GM12875 (cell line): ENCODE measurements at regions not wholly inside any gene's neighbourhood (a gene's known extent, or its start where the extent isn't known, plus 50 kb on each side); places are given as distances from the start of the nearest gene placed in this dataset.

ENCODE experiments used
- H3K4me3 ChIP-seq: one replicate; pipeline ENCODE4 v1.5.1; 2011; ENCODE audit warnings: low read depth, low read length, control low read depth
- TF ChIP-seq, protein P1 (sequence below): IDR thresholded peaks from 2 replicates; pipeline ENCODE4 v1.5.1; 2011; ENCODE audit warnings: low read depth, mild to moderate bottlenecking, control low read depth, inconsistent platforms, low read length, moderate library complexity, borderline replicate concordance; ENCODE audit not compliant: insufficient read depth

DNA sequence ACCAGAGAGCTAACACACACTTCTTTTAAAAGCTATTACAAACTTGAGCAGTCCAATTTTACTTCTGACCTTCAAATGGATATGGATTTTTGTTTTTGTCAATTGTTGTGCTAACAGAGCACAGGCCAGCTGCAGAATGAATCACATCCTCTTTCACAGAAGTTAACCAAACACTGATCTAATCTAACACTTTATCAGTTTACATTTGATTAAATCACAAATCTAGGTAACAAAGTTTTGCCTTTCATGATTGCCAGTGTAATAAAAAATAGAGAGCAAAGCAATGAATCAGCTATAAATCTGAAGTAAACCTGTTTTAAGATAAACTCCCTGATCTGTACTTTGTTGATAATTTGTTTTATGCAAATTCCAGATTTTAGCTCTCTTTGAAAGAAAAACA is 273.1 kb upstream of the RGS6 start:
- H3K4me3 ChIP-seq, result no peak overlapping the region
- TF ChIP-seq, protein P1, sequence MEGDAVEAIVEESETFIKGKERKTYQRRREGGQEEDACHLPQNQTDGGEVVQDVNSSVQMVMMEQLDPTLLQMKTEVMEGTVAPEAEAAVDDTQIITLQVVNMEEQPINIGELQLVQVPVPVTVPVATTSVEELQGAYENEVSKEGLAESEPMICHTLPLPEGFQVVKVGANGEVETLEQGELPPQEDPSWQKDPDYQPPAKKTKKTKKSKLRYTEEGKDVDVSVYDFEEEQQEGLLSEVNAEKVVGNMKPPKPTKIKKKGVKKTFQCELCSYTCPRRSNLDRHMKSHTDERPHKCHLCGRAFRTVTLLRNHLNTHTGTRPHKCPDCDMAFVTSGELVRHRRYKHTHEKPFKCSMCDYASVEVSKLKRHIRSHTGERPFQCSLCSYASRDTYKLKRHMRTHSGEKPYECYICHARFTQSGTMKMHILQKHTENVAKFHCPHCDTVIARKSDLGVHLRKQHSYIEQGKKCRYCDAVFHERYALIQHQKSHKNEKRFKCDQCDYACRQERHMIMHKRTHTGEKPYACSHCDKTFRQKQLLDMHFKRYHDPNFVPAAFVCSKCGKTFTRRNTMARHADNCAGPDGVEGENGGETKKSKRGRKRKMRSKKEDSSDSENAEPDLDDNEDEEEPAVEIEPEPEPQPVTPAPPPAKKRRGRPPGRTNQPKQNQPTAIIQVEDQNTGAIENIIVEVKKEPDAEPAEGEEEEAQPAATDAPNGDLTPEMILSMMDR, result no peak

GRCh38 chr14:71661441-71661840 is 270.8 kb upstream of the RGS6 start:
- TF ChIP-seq, protein P1, result no peak
- no peak overlapping the region for H3K4me3 ChIP-seq

GRCh38 chr14:71662291-71662790 is 269.9 kb upstream of the RGS6 start:
- TF ChIP-seq, protein P1, result no peak
- H3K4me3 ChIP-seq, result no peak overlapping the region

DNA sequence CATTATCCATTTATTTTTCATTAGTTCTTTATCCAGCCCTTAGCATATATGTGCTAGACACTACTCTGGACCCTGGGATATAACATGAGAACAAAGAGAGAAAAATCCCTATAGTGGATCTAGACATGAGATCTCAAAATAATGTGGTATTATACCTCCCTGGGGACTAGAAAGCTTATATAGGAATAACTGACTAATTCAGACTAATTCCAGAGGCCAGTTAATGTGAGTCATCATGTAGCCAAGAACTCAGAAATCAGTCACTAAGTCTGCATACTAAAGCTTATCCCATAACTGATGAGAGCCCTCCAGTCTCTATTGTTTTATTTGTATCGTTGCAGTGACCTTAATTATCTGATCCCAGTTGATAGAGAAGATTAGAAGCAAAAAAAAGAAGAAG is 267.1 kb upstream of the RGS6 start:
- TF ChIP-seq, protein P1, result no peak
- no peak overlapping the region for H3K4me3 ChIP-seq

DNA sequence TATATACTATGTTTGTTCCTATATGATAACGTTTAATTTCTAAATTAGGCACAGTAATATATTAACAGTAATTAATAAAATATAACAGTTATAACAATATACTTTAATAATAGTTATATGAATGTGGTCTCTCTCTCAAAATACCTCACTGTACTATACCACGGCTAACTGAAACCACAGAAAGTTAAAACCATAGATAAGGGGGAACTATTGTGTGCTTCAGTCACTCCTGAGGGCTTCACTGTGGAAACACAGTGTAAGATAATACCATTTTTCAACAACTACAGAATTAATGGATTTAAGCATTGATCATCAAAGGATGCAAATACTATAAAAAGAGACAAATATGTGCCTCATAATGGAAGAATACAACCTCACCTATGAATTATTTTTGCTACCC is 266.4 kb upstream of the RGS6 start:
- TF ChIP-seq, protein P1, result no peak
- H3K4me3 ChIP-seq, result no peak overlapping the region

GRCh38 chr14:71666571-71667145 is 265.6 kb upstream of the RGS6 start:
- H3K4me3 ChIP-seq, result no peak overlapping the region
- TF ChIP-seq, protein P1, result no peak

DNA sequence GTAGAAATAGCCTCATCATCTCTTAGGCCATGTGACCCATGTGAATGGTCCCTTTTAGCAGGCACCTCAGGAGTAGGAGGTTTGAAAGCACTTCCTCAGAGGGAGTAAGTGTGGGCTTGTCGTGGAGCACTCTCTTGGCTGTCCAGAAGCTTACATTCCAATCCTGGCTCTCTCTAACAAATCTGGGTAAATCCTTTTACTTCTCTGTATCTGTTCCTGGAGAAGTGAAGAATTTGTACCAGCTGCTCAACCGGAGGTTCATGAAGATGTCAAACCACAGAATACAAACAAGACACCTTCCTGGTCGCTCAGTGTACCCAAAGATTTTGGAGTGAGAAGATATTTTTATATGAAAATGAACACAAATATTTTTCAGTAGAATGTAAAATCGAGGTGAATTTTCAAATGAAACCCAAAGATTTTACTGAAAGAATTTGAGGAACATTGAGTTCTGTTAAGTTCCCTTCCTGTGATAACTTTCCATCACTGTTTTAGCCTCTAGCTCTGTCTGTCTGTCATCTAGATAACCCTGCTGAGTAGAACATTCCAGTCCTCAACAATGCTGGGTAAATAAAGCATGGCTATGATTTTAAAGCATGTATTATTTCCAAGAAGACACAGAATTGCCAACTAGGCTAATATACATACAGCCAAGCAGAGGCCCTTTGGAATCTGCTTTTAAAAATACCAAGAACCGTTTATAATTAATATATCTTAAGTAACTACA is 263.9 kb upstream of the RGS6 start:
- TF ChIP-seq, protein P1, result no peak
- no peak overlapping the region for H3K4me3 ChIP-seq
